Testis (tissue), 2 donors: ENCODE measurements at regions not wholly inside any gene's neighbourhood (a gene's known extent, or its start where the extent isn't known, plus 50 kb on each side); places are given as distances from the start of the nearest gene placed in this dataset.

Experiments used
- DNase-seq: peaks from one replicate; pipeline ENCODE4 v3.0.0-alpha.2; 2019
- H3K27ac ChIP-seq, 2 donors: fragments of 200-600 bp; sonication (generic); one replicate each; pipeline ENCODE4 v1.5.1; 2019
- H3K27me3 ChIP-seq: fragments of 200-600 bp; sonication (generic); one replicate; pipeline ENCODE4 v1.5.1; 2019
- H3K36me3 ChIP-seq: fragments of 200-600 bp; sonication (generic); one replicate; pipeline ENCODE4 v1.5.1; 2017; ENCODE audit warnings: low read depth; ENCODE audit errors: missing control alignments
- H3K4me1 ChIP-seq: fragments of 200-600 bp; sonication (generic); one replicate; pipeline ENCODE4 v1.5.1; 2019
- H3K4me3 ChIP-seq, 2 donors: fragments of 200-600 bp; sonication (generic); one replicate each; pipeline ENCODE4 v1.5.1; 2017 to 2019
- H3K9me3 ChIP-seq: fragments of 200-600 bp; sonication (generic); one replicate; pipeline ENCODE4 v1.5.1; 2017
- CTCF ChIP-seq, 3 experiments: fragments of 450-650 bp in 2 of 3; fragments of 200-600 bp in 1 of 3; sonication (generic) in 1 of 3; IDR thresholded peaks; one replicate each; pipeline ENCODE4 v1.5.1; 2016 to 2019; ENCODE audit warnings: antibody characterized with exemption in 3 of 3, mild to moderate bottlenecking in 2 of 3, moderate library complexity in 1 of 3
- POLR2A ChIP-seq: fragments of 450-650 bp; IDR thresholded peaks from one replicate; pipeline ENCODE4 v1.6.1; 2017; ENCODE audit warnings: antibody characterized with exemption, mild to moderate bottlenecking, moderate library complexity
- WGBS, 2 donors: methylation state at CpG; one replicate each; pipeline ENCODE4 v1.1.5; 2018; 5-methylcytosine and 5-hydroxymethylcytosine counted together
- intact Hi-C: fragments of 100-400 bp; cut with DNase I; formaldehyde crosslinking; loops from one replicate; pipeline ENCODE4 v1.15.1; 2023; ENCODE audit warnings: low total_unique reads
- small RNA-seq, 2 donors: library from RNA; depleted of rRNA; stranded (forward); fragments of <200 nt; gene quantifications; one replicate each; pipeline ENCODE3, GENCODE V24; 2016

- 80 to 82% methylated on average over 6 of the region's 6 CpGs for WGBS, 2 donors
- Histone ChIP-seq H3K27ac (no peak overlapping the region), H3K36me3 (no peaks in the 10 kb centered on the region), H3K4me3 (no peak overlapping the region), H3K9me3 (no peaks in the 10 kb centered on the region), H3K4me1 (no peaks in the 10 kb centered on the region), H3K27me3 (no peaks in the 10 kb centered on the region)
- intact Hi-C loops, result no loop called here
- no peak for TF ChIP-seq POLR2A
- no peak for TF ChIP-seq CTCF (IDR thresholded peaks at IDR 0.05)
- no peak for DNase-seq
Observed at GRCh38 chr7:36096460-36097095, 56.5 kb upstream of the EEPD1 start.

- H3K27ac ChIP-seq, result no peak overlapping the region
- no peaks in the 10 kb centered on the region for H3K9me3 ChIP-seq
- H3K36me3 ChIP-seq, result no peaks in the 10 kb centered on the region
- no peaks in the 10 kb centered on the region for H3K4me1 ChIP-seq
- H3K4me3 ChIP-seq, result no peak overlapping the region
- intact Hi-C loops, result no loop called here
- H3K27me3 ChIP-seq, result no peaks in the 10 kb centered on the region
- no peak for DNase-seq
- TF ChIP-seq CTCF (IDR thresholded peaks at IDR 0.05), result no peak
- no peak for TF ChIP-seq POLR2A
Observed at GRCh38 chr7:36098096-36098495, 55.0 kb upstream of the EEPD1 start.

- DNase-seq, result no peak
- 62 to 83% methylated on average over 2 of the region's 2 CpGs for WGBS, 2 donors
- H3K4me1 ChIP-seq, result no peaks in the 10 kb centered on the region
- H3K4me3 ChIP-seq, result no peak overlapping the region
- no peaks in the 10 kb centered on the region for H3K9me3 ChIP-seq
- no peaks in the 10 kb centered on the region for H3K36me3 ChIP-seq
- no peak overlapping the region for H3K27ac ChIP-seq
- intact Hi-C loops, result no loop called here
- H3K27me3 ChIP-seq, result no peaks in the 10 kb centered on the region
- no peak for TF ChIP-seq POLR2A
Observed at GRCh38 chr7:36100226-36100625, 52.8 kb upstream of the EEPD1 start.

GRCh38 chr7:36100634-36101033 lies 52.4 kb upstream of the EEPD1 start:
- no peaks in the 10 kb centered on the region for H3K27me3 ChIP-seq
- no peak for TF ChIP-seq CTCF (IDR thresholded peaks at IDR 0.05)
- no peak for TF ChIP-seq POLR2A
- 82 to 88% methylated on average over 1 of the region's 1 CpG for WGBS, 2 donors
- intact Hi-C loops, result no loop called here
- H3K36me3 ChIP-seq, result no peaks in the 10 kb centered on the region
- no peak overlapping the region for H3K27ac ChIP-seq
- no peaks in the 10 kb centered on the region for H3K9me3 ChIP-seq
- no peak for DNase-seq
- H3K4me3 ChIP-seq, result no peak overlapping the region
- no peaks in the 10 kb centered on the region for H3K4me1 ChIP-seq

Small RNA genes in the stretch of these regions (small RNA-seq; reads per million reads assigned to genes)
- gene RNU6-1085P, result 0 reads per million in 2 donors
